Hypothalamus (tissue), 51 donors: ENCODE measurements at regions not wholly inside any gene's neighbourhood (a gene's known extent, or its start where the extent isn't known, plus 50 kb on each side); places are given as distances from the start of the nearest gene placed in this dataset.
"Not testable (repeated sequence)": the region's sequence is repeated elsewhere in the genome, so short reads cannot be mapped to it uniquely, and the experiment has no call there.

ENCODE experiments used
- DNase-seq, 51 donors: peaks; one replicate each; lab custom pipeline; 2025; lab: John Stamatoyannopoulos, UW

DNA sequence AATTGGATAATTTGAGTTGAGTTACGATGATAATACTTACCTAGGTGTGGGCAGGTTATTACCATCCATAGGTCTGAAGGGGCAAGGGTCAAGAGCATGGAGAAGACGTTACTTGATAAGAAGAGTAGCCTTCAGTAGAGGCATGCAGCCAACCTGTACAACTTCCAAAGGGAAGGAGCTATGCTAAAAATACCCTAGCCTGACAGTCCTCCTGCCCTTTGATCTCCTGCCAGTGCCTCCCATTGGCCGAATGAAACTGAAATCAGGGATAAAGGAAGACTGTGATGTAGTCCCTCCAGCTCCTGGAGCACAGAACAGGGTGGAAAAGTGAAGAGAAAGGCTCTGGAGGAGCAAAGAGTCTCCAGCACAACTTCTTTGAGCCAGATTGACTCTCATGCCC, 487.4 kb downstream of the ADCYAP1 start:
- no peak for DNase-seq

DNA sequence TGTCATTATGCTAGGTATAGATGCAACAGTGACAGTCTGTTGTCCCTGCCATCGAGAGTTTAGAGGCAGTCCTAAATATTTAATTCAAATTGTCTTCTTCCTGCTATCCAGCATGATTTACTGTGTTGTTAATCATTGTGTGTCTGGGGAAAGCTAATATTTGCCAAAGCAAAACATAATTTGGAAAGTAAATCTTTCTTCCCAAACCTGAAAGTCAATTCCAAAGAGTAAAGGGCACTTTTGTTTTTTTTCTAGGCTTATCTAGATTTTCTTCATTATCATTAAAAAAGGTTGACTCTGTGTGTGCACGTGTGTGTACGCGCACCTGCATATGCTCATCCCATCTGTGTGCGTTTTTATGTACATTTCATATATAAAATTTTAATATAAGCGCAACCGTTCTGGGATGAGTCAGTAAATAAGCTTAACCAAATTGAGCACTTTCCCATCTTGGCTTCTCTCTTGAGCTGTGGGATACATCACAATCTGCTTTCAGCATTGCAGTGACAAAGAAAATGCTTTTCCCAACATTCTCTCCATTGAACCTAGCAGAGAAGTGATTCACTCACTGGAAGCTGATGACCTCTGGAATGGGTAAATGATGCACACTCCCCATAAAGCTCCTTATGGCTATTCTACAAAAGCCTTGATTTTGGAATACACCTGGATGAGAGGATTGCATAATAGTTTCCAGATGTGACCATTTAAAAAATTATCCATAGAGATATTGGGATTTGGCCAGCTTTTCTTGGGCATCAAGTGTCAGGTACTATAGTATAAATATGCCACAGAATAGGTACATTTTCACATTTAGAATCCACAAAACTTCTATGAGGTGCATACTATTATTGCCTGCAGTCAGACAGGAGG, 488.4 kb downstream of the ADCYAP1 start:
- no peak for DNase-seq

DNA sequence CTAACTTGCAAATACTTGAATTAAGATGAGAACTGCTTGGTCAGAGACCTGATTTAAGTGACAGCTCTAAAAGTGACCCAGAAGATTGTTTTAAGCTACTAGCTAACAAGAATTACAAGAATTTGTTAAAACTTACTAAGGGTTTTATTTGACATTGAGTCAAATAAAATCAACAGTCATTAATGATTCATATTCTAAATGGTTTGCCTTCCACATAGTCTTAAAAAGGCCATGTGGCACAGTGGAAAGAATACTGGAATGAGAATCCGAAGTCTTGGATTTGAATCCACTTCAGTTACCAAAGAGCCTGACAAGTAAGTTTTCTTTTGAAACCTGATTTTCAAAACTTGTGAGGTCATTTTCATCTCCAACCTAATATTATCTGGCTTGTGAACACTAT, 489.3 kb downstream of the ADCYAP1 start:
- no peak for DNase-seq

DNA sequence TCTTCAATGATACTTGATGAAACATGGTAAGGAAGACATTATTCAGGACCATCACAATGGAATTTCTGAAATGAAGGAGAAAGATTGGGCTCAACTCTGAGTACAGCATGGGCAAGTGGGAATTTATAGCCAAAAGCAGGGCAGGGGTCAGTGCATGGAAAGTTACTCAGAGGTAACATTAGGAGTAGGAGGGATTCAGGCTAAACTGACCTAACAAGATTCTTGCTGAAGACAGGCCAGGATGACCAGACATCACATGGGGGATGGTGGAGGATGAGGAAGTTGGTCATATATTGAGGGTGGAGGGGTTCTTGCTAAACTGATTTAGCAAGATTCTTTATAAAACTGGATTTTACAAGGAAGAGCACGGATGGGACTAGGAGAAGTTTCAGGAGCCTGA, 489.8 kb downstream of the ADCYAP1 start:
- no peak for DNase-seq

DNA sequence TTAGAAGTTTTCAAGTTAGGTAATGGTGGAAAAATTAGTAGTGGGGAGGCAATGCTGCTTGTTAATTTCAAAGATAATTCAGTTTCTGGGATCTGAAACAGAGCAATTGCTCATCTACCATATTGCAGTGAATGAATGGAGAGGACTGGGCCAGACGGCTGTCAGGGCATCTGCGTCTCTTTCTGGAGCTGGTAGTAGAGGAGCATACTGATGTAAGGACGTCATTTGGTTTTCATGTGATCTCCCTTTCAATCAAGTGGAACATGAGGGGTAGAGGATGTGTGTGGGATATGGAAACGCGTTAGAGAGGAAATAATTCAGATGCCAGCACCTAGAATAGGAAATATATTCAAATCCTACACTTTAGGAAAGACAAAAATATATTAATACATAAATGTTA, 490.3 kb downstream of the ADCYAP1 start:
- DNase-seq, result no peak

DNA sequence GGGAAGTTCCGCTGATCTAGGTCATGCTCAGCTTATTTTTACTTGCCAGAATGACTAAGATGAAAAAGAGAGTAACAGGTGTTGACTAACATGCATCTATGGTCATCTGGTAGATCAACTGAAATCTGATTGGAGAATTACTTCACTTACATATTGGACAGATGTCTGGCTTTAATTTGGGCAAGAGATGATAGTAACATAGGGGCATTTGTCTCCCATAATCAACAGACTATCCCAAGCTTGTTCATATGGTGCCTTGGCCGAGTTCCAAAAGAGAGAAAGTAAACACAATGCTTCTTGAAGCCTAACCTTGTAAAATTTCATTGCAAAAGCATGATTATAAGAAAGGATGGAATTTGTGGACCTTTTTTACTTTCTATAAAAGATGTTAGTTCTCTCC, 503.7 kb downstream of the ADCYAP1 start:
- DNase-seq, result no peak

DNA sequence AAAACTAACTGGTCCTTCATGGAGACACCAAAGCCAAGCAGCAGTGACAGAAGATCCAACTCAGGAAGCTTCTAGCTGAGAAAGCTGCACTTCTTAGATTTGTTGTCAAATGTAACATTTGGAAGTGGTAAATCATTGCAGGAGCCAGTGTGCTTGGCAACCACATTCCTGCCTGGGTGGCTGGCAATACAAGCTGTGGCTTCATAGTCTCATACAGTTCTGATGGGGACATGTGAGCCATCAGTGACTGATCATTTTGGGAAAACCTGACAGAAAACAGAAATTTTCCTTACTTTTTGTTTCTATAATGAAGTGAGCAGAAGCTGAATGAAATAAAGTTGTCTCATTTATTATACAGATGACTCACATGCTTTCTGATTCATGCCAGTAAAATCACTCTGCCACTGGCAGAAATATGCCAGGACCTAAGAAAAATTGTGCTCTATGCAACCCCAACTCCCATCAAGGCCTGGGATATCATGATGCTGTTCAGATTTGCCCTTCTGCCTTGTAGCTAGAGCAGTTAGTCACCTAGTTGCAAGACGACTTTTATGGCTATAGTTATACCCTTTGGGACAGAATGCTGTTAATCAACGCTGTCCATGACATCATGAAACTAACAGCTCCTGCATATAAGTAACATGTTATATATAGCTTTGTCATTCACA, 508.1 kb downstream of the ADCYAP1 start:
- DNase-seq, result peak in 1 of 51 donors; percentile 17

DNA sequence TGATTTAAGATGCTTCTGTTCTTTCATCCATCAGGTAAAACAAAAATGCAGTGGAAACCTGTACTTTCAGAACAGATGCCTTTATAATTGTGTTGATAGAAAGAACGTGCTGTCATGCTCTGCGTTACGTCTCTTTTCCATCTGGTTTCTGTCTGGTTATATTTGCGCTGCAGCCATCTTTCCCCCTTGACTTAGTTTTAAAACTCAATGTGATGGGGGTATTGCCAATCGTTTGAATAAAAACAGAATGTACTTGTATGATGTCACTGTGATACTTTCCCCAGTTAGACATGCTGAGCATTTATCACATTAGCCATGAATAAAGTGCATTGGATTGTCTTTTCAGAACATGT, 508.6 kb downstream of the ADCYAP1 start:
- no peak for DNase-seq

DNA sequence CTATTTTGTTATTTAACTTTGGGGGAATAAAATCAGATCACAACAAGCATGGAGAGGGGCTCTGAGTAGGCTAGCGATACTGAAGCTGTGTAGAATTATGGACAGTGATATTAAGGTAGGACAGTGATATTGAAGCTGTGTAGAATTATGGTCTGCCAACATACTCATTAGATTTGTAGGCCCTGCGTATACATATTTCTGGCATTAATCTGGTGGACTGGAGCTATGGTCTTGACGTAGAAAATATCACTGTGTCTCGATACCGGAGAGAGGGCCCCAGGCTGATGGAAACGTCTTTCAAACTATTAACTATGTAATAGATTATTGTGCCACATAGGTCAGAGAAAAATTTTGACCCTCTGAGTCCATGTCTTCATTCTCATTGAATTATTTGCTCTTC, 511.4 kb downstream of the ADCYAP1 start:
- DNase-seq, result no peak

DNA sequence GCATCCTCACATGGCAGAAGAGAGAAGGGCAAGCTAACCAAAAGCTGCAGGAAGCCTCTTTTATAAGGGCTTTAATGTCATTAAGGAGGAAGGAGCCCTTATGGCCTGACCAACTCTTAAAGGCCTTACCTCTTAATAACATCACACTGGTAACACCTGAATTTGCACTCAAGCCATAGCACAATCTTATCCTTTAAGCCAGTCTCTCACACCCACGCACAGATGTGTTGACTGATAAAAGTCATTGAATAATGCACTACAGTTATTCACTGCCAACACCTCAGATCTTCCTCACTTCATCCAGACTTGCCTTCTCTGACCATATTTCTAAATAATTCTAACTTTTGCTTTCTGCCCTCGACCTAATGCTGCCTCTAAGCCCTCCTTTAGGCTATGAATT, 516.8 kb downstream of the ADCYAP1 start:
- no peak for DNase-seq

DNA sequence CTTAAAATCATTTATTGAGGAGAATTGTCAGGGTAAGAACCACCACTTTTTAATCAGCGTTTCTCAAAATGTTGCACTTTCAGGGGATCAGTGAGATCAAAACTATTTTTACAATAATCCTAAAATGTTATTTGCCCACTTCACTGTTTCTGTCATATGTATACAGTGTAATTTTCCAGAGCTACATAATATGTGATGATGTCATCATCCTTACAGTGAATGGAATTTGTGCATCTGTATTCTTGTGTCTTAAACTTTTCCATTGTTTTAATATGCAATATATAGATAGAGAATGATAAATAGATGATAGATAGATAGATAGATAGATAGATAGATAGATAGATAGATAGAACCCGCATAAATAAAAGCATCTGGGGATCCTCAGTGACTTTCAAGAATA, 518.0 kb downstream of the ADCYAP1 start:
- no peak for DNase-seq

DNA sequence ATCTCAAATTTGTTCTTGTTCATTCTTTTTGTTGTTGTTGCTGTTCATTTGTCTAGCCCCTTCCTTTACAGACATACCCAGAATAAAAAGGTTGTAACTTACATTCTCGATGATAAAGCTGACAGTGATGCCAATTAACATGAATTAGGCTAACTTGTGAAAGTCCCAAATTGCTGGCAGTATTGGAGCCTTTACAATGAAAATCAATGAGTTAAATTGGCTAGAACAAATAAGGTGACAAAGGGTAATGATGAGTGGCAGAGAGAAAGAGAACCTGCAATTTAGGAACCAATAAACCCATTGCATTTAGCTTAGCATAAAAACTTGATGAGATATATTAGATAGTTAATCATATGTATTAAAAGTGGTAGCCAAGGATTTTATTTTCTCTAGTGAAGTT, 521.0 kb downstream of the ADCYAP1 start:
- no peak for DNase-seq

DNA sequence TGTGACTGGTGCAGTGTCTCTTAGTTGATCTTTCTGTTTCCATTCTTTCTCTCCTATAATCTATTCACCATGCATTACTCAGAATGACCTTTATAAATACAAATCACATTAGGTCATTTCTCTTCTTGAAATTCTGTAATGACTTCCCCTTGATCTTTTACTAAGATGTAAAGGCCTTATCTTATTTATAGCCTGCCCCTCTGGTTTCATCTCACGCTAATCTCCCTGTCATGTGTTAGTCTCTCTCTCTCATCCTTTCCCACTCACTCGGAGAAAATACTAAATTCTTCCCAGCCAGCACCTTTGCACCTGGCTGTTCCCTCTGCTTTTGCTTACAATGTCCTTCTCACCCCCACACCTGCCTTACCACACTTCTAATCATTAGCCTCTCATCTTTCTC, 530.8 kb downstream of the ADCYAP1 start:
- no peak for DNase-seq

DNA sequence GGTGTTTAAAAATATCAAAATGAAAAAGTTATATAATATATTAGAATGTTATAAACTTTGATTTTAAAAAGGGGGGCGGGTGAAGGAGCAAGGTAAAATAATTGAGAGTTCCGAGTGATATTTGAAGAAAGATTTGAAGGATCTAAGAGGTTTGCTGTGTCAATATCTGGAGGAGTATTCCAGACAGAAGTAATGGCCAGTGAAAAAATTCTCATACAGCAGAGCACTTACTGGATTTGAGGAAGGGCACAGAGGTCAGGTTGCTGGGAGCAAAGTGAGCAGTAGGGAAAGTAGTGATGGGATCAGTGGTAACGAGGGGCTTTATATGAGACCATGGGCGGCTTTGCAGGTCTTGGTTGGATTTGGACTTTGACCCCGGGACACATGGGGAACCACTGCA, 531.5 kb downstream of the ADCYAP1 start:
- no peak for DNase-seq

DNA sequence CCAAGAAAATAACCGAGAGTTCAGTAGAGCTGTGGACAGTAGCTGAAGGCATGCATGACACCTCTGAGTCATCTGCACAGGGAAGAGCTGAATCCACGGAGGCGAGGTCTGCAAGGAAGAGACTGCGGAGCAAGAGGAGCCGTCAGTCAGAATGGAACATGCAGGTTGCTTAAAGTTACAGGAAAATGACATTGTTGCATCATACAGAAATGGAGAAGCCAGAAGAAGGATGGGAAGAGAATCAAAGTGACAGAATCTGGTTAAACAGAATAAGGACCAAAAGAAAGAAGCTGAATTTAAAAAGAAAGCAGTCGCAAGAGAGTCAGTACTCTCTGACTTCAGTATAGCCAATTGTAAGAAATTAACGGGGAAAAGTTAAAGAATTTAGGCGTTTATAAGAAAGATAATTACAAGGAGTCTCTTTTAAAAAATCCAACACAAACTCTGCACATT, 533.8 kb downstream of the ADCYAP1 start:
- no peak for DNase-seq

DNA sequence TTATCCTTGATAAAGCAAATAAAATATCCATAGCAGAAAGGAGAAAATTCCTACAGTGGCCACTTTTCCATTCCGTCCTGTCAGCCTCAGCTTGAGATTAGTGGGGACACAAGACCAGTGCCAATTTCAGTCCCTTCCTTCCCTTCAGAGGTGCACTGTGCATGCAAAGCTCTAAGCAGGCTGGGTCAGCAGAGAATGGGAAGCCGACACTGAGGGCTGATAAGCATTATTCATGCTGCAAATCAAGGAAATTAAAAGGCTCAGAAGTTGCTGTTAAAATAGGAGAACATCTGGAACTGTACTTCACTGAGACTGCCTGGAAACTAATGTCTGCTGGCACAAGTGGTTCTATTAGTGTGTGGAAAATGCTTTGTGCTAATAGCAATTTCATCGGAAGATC, 534.3 kb downstream of the ADCYAP1 start:
- DNase-seq, result no peak

DNA sequence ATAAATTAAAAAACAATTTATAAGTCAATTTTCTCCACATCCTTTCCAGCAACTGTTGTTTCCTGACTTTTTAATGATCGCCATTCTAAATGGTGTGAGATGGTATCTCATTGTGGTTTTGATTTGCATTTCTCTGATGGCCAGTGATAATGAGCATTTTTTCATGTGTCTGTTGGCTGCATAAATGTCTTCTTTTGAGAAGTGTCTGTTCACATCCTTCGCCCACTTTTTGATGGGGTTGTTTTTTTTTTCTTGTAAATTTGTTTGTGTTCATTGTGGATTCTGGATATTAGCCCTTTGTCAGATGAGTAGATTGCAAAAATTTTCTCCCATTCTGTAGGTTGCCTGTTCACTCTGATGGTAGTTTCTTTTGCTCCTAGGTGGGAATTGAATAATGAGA, 539.4 kb downstream of the ADCYAP1 start:
- not testable (repeated sequence) for DNase-seq

DNA sequence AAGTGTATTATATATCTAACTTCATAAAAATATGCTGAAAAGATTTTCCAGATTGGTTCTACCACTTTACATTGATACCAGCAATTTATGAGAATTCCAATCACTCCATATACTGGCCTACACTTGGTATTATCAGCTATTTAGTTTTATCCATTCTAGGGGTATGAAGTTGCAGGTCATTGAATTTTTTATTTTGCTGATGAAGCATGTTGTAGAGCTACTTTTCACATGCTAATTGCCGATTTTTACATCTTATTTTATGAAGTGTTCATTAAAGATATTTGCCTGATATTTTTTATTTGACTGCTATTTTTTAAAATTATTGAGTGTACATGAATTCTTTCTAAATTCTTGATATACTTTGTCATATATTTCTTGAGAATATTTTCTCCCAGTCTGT, 542.1 kb downstream of the ADCYAP1 start:
- no peak for DNase-seq

DNA sequence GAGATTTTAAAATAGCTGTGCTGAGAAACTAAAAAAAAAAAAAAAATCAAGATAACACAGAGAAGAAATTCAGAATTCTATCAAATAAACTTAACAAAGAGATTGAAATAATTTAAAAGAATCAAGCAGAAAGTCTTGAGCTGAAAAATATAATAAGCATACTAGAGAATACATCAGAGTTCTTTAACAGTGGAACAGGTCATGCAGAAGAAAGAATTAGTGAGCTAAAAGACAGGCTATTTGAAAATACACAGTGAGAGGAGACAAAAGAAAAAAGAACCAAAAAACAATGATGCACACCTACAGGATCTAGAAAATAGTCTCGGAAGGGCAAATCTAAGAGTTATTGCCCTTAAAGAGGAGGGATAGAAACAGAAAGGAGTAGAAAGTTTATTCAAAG, 548.1 kb downstream of the ADCYAP1 start:
- DNase-seq, result no peak

DNA sequence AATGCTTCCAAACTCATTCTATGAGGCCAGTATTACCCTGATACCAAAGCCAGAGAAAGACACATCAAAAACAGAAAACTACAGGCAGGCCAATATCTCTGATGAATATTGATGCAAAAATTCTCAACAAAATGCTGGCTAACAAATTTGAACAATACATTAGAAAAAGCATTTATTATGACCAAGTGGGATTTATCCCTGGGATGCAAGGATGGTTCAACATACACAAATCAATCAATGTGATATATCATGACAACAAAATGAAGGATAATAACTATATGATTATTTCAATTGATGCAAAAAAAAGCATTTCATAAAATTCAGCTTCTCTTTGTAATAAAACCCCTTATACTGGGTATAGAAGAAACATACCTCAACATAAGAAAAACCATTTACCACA, 550.9 kb downstream of the ADCYAP1 start:
- no peak for DNase-seq

DNA sequence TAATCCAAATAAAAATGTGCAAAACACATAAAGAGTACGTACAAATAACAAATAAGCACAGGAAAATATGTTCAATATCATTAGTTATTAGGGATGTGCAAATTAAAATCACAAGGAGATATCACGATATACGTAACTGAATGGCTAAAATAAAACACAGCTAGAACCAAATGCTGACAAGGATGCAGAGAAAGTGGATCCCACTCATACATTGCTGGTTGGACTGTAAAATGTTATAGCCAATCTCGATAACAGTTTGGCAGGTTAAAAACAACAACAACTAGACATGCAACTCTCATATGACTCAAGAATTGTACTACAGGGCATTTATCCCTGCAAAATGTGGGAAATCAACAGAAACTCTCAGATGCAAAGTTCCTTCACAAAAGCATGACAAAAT, 553.9 kb downstream of the ADCYAP1 start:
- no peak for DNase-seq

DNA sequence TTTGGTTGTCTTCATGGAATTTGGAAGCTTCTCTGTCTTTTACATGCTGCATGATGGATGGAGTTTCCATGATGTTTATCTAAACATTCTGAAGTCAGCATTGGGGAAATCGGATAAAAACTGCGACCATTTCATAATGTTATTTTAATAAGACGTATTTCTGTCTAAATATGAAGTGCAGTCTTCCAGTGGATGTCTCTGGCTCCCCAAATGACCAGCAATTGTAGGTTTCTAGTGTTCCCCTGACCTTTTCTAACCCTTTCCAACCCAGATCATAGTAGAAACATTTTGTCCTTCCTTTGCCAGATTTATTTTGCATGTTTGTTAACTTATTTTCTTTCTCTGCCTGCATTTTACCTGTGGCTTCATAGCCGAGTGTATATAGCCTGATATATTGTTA, 559.3 kb downstream of the ADCYAP1 start:
- DNase-seq, result no peak
